ENCODE measurements at regions not wholly inside any gene's neighbourhood (a gene's known extent, or its start where the extent isn't known, plus 50 kb on each side); places are given as distances from the start of the nearest gene placed in this dataset.

GRCh38 chrX:3455796-3456195 lies 109.3 kb upstream of the MXRA5 start:
- Histone ChIP-seq H3K27me3 (no peaks in the 10 kb centered on the region), H4K20me1 (ENCODE audit: low read depth) (no peaks in the 10 kb centered on the region), H3K9ac (no peak overlapping the region), H3K9me3 (ENCODE audit: low read depth) (no peaks in the 10 kb centered on the region), H2AFZ (replicated peaks) (no peak overlapping the region), H3K27ac (no peak overlapping the region), H3F3A (ENCODE audit: low read depth) (no peaks in the 10 kb centered on the region), H3K79me2 (ENCODE audit: low read depth) (no peaks in the 10 kb centered on the region), H3K4me2 (no peak overlapping the region), H3K4me1 (no peaks in the 10 kb centered on the region), H3K4me3 (no peak overlapping the region), H3K36me3 (no peaks in the 10 kb centered on the region)
- TF ChIP-seq EZH2 (IDR thresholded peaks at IDR 0.05) (no peak), EZH2phosphoT487 (IDR thresholded peaks at IDR 0.05) (no peak), CTCF (IDR thresholded peaks at IDR 0.05) (no peak)
- H3K9me3 Mint-ChIP-seq = no peaks in the 10 kb centered on the region
- H3K27me3 Mint-ChIP-seq (ENCODE audit: insufficient read depth, low read depth) = no peaks in the 10 kb centered on the region
- H3K27ac Mint-ChIP-seq = no peak overlapping the region
- no peak for DNase-seq (ENCODE audit: low spot score)
- H3K4me3 Mint-ChIP-seq = no peak overlapping the region
- H3K36me3 Mint-ChIP-seq = no peaks in the 10 kb centered on the region
- H3K4me1 Mint-ChIP-seq = no peaks in the 10 kb centered on the region

- H3K9me3 Mint-ChIP-seq = peaks cover 2% of the 10 kb centered on the region
These were observed 105.1 kb upstream of the MXRA5 start for GRCh38 chrX:3451571-3451970.

GRCh38 chrX:3450881-3451570 lies 104.6 kb upstream of the MXRA5 start:
- no peaks in the 10 kb centered on the region for H4K20me1 ChIP-seq (ENCODE audit: low read depth)
- no peak overlapping the region for H3K4me2 ChIP-seq
- H3K4me1 ChIP-seq = no peaks in the 10 kb centered on the region
- no peak overlapping the region for H3K9ac ChIP-seq
- Mint-ChIP-seq H3K4me1 (no peaks in the 10 kb centered on the region), H3K4me3 (no peak overlapping the region), H3K27ac (no peak overlapping the region), H3K27me3 (ENCODE audit: insufficient read depth, low read depth) (no peaks in the 10 kb centered on the region), H3K9me3 (peaks cover 2% of the 10 kb centered on the region), H3K36me3 (no peaks in the 10 kb centered on the region)
- no peak overlapping the region for H2AFZ ChIP-seq (replicated peaks)
- no peaks in the 10 kb centered on the region for H3K79me2 ChIP-seq (ENCODE audit: low read depth)
- H3K36me3 ChIP-seq = no peaks in the 10 kb centered on the region
- no peaks in the 10 kb centered on the region for H3F3A ChIP-seq (ENCODE audit: low read depth)
- no peak overlapping the region for H3K27ac ChIP-seq
- DNase-seq (ENCODE audit: low spot score) = no peak
- H3K27me3 ChIP-seq = no peaks in the 10 kb centered on the region
- TF ChIP-seq EZH2phosphoT487 (IDR thresholded peaks at IDR 0.05) (no peak), CTCF (IDR thresholded peaks at IDR 0.05) (no peak), EZH2 (IDR thresholded peaks at IDR 0.05) (no peak)
- no peaks in the 10 kb centered on the region for H3K9me3 ChIP-seq (ENCODE audit: low read depth)
- no peak overlapping the region for H3K4me3 ChIP-seq

More at GRCh38 chrX:3451571-3451970, 105.1 kb upstream of the MXRA5 start:
- no peaks in the 10 kb centered on the region for H3K27me3 ChIP-seq
- no peak overlapping the region for H3K27ac Mint-ChIP-seq
- no peaks in the 10 kb centered on the region for H3K36me3 ChIP-seq
- H3K4me1 Mint-ChIP-seq = no peaks in the 10 kb centered on the region
- H2AFZ ChIP-seq (replicated peaks) = no peak overlapping the region
- H3K4me3 Mint-ChIP-seq = no peak overlapping the region
- no peaks in the 10 kb centered on the region for H3K4me1 ChIP-seq
- no peaks in the 10 kb centered on the region for H4K20me1 ChIP-seq (ENCODE audit: low read depth)
- no peaks in the 10 kb centered on the region for H3K36me3 Mint-ChIP-seq
- H3K4me3 ChIP-seq = no peak overlapping the region
- no peaks in the 10 kb centered on the region for H3K27me3 Mint-ChIP-seq (ENCODE audit: insufficient read depth, low read depth)
- no peaks in the 10 kb centered on the region for H3K9me3 ChIP-seq (ENCODE audit: low read depth)
- H3F3A ChIP-seq (ENCODE audit: low read depth) = no peaks in the 10 kb centered on the region
- TF ChIP-seq EZH2phosphoT487 (IDR thresholded peaks at IDR 0.05) (no peak), CTCF (IDR thresholded peaks at IDR 0.05) (no peak), EZH2 (IDR thresholded peaks at IDR 0.05) (no peak)
- H3K27ac ChIP-seq = no peak overlapping the region
- H3K4me2 ChIP-seq = no peak overlapping the region
- no peaks in the 10 kb centered on the region for H3K79me2 ChIP-seq (ENCODE audit: low read depth)
- H3K9ac ChIP-seq = no peak overlapping the region
- DNase-seq (ENCODE audit: low spot score) = no peak
